Stimulated activated CD4-positive, alpha-beta T cell treated with anti-CD3 and anti-CD28 coated beads, Interleukin-1b, Interleukin-23, amount 100 ng/mL, for 48 hours (primary cell): ENCODE measurements at regions not wholly inside any gene's neighbourhood (a gene's known extent, or its start where the extent isn't known, plus 50 kb on each side); places are given as distances from the start of the nearest gene placed in this dataset.
A peak's percentile ranks its signal among the peaks of the same experiment; 100 is the strongest.
"Not testable (repeated sequence)": the region's sequence is repeated elsewhere in the genome, so short reads cannot be mapped to it uniquely, and the experiment has no call there.

Source experiments
- DNase-seq: peaks from one replicate; pipeline ENCODE4 v3.0.0-alpha.2; 2020

DNA sequence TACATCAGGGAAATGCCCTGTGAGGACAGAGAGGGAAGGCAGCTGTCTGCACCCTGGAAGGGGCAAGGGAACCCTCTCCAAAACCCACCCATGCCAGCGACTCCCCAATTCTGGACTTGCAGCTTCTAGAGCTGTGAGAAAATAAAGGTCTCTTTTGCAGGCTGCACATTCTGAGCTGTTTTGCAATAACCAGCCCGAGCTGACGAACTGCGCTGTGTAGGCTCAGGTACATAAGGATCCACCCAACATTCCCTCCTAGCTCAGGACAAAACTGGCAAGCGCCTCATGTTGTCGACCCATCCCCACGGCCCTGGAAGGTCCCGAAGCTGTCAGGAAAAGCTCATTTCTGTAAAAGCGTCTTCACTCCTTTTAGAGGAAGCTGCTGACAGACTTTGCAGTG lies 271.8 kb downstream of the CRLF2 start:
- no peak for DNase-seq

DNA sequence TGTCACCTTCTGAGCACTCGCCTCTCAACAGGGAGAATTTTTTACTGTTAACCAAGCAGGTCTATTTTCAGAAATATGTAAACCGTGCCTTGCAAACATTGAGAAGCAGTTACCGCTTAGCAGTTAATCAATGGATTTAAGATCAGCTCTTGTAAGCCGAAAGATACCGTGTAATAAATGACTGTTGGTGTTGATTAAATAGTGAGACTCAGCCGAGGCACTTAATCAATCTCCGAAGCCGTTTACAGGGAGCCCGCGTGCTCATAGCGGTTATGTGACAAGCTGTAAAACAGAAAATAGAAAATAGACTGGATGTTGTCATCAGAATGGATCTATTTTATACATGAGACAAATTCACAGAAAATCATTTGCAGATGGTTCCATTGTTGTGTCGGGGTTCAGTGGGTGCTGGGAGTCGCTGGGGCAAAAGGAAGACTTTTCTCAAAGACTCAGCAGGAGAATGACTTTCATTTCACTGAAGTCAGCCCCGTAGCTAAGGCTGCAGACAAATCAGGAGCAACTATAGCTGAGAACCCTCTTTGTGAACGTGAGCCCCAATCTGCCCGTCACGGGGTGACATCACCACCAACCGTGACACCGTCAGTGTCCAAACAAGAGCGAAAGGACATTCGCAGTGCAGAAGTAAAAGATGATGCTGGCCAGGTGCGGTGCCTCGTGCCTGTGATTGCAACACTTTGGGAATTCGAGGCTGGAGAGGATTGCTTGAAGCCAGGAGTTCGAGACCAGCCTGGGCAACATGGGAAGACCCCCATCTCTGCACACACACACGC lies 275.3 kb downstream of the CRLF2 start:
- DNase-seq = no peak

GRCh38 chrX:933611-934010 lies 278.8 kb downstream of the CRLF2 start:
- no peak for DNase-seq

DNA sequence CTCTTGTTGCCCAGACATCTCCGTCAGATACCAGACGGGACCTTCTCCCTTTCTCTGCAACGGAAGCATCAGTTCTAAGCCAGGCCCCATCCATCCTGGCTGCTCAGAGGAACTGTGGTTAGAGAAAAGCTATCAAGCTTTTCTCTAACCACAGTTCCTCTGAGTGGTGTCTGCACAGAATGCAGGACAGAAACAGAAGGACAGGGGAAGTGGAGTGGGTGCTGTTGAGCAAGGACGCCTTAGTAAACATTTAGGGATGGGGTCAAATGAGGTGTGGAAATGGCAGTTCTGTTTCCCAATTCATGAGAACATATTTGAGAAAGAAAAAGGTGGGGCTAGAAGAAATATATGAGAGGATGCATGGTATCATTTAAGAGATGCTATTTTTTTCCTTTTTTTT lies 283.8 kb downstream of the CRLF2 start:
- DNase-seq = no peak

- no peak for DNase-seq
These were observed 285.5 kb downstream of the CRLF2 start for GRCh38 chrX:926991-927390.

- no peak for DNase-seq
These were observed 286.4 kb downstream of the CRLF2 start for GRCh38 chrX:926070-926469.

DNA sequence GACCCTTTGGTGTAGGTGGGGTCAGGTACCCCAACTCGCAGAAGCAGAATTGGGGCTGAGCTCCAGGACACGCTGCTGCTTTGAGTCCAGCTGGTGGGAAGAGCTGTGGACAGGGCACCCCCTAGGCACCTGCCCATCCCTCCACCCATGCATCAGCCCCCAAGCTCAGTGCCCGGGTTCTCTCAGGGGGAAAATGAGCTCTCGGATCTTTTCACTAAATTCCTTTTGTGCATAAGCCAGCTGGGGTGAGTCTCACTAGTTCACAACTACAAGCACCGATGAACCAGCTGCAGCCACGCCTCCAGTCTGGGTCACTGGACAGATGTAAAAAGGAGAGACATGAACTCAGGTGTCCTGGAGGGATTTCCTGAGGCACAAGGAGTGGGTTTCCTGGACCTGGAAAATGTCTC lies 286.8 kb downstream of the CRLF2 start:
- no peak for DNase-seq

DNA sequence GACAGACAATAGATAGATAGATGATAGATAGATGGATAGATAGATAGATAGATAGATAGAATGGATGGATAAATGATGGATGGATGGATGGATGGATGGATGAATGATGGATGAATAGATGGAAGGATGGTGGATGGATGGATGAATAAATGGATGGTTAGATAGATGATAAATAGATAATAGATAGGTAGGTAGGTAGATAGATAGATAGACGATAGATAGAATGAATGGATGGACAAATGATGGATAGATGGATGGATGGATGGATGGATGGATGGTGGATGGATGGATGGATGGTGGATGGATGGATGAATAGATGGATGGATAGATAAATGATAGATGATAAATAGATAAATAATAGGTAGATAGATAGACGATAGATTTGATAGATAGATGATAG lies 287.4 kb downstream of the CRLF2 start:
- no peak for DNase-seq

DNA sequence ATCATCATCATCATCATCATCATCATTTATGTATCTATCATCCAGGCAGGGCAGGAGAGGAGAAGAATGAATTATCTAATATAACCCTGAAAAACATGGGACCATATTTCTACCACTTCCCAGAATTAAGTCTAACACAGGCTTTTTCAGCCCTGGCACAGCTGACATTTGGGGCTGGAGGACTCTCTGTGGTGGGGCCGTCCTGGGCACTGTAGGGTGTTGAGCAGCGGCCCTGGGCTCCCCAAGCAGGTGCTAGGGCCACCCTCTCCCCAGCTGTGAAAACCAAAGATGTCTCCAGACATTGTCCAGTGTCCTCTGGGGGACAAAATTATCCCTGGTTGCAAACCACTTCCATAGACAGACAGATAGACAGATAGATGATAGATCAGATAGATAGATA lies 288.4 kb downstream of the CRLF2 start:
- no peak for DNase-seq

- DNase-seq = no peak
These were observed 289.7 kb downstream of the SHOX start for GRCh38 chrX:920234-920799.

DNA sequence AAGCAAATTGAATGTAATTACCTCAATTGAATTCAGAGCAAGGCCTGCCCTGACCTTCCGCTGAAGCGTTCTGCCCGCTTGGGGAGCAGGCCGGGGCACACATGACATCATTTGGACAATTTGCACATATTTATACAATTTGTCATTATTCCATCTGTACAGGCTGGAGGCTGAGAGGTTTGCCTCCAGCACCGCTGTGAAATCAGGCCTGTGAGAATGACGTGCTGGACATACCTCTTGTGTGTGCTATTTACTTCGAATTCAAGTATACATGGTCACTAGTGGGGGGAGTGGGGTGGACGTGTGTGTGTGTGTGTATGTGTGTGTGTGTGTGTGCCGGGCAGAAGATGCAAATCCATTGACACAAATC lies 285.6 kb downstream of the SHOX start:
- DNase-seq = no peak

GRCh38 chrX:915427-916229 lies 285.0 kb downstream of the SHOX start:
- DNase-seq = peak; percentile 11

GRCh38 chrX:914206-914605 lies 283.6 kb downstream of the SHOX start:
- no peak for DNase-seq

DNA sequence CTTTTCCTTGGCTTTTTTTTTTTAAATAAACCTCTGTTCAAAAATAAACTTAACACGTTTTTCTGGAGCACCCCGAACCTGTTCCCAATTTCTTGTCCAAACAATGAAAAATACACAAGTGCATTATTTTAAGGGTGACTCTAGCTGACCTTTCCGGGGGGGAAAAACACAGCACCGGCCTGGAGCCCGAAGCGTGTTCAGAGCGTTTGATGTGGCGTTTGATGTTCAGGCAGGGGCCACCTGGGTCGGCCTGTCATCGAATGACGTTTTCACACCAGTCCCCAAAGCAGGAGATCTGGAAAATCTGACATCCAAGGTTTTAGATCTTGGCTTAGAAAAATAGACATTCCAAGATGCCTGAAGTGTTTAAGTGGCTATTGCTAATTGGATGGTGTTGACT lies 282.1 kb downstream of the SHOX start:
- no peak for DNase-seq

GRCh38 chrX:909068-909467 lies 278.5 kb downstream of the SHOX start:
- not testable (repeated sequence) for DNase-seq

DNA sequence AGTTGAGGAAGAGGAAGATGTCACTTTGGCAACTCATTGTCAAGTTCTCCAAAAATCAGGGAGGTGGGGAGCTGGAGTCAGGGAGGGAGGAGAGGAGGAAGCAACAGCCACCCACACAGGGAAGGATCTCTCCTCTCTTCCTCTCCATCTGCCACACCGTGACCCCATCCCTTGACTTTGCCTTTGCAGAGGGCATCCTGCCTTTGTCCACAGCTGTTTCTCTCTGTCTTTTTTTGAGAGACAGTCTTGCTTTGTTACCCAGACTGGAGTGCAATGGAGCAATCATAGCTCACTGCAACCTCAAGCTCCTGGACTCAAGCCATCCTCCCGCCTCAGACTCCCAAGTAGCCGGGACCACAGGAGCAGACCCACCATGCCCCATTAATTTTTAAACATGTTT lies 276.0 kb downstream of the SHOX start:
- DNase-seq = no peak

DNA sequence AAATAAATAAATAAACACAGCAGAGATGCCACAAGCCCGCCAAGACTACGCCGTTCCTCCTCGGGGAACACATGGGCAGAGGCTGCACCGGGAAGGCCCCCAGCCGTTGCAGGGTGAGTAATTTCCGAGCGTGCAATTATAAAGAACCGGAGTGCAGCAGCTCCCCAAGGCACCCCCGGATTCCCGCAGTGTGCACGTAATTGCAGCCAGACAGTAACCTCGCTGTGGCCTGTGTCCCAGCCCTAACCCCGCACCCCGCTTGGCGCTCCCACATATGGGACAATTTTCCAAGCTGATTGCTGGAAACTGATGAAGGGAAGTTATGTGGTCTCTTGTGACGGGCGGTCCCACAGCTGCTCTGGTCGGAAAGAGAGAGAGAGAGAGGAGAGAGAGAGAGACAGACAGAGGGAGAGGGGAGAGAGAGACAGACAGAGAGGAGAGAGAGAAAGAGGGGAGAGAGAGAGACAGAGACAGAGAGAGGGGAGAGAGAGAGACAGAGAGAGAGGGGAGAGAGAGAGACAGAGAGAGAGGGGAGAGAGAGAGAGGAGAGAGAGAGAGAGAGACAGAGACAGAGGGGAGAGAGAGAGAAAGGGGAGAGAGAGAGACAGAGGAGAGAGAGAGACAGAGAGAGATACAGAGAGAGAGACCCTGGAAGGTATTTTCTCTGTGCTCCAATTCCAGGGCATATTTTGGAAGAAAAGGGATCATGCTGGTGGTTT lies 275.4 kb downstream of the SHOX start:
- DNase-seq = no peak

GRCh38 chrX:903116-903515 lies 272.5 kb downstream of the SHOX start:
- no peak for DNase-seq

DNA sequence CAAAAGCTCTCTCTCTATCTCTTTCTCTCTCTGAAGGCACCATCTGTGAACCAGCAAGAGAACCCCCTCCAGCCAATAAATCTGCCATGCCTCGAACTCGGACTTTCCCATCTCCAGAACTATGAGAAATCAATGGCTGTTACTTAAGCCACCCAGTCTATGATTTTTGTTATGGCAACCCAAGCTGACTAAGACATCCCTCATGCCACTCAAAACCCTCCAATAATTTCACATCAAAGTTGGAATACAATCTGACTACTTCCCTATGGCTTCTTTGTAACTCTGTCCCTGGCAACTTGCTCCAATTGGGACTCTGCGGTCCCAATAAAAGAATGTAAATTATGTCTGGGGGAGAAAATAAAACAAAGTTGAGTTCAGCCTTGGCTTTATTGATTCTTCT lies 265.7 kb downstream of the SHOX start:
- DNase-seq = no peak

- no peak for DNase-seq
These were observed 259.5 kb downstream of the SHOX start for GRCh38 chrX:889966-890651.

DNA sequence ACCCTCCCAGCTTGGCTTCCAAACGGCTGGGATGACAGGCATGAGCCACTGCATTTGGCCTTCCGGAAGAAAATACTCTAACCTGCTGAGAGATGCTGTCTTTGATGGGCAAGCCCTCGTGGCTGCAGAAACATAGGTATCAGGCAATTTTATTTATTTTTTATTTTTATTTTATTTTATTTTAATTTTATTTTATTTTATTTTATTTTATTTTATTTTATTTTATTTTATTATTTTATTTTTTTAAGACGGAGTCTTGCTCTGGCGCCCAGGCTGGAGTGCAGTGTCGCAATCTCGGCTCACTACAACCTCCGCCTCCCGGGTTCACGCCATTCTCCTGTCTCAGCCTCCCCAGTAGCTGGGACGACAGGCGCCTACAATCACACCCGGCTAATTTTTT lies 257.1 kb downstream of the SHOX start:
- not testable (repeated sequence) for DNase-seq

DNA sequence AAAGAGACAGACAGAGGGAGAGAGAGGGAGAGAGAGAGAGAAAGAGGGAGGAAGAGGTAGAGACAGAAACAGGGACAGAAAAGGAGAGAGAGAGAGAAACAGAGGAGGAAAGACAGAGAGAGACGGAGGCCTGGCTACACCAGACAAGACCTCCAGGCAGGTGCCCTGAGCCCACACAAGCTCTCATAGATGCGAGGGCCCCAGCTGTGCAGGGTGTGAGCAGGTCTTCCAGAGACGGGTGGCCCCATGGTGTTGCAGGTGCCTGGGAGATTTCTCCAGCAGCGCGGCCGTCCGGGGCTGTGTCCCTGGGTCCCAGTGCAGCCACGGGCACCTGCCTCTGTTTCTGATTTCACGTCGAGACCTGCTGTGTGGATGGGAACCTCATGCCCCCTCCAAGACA lies 253.0 kb downstream of the SHOX start:
- no peak for DNase-seq
